ENCODE measurements at regions not wholly inside any gene's neighbourhood (a gene's known extent, or its start where the extent isn't known, plus 50 kb on each side); places are given as distances from the start of the nearest gene placed in this dataset.

DNA sequence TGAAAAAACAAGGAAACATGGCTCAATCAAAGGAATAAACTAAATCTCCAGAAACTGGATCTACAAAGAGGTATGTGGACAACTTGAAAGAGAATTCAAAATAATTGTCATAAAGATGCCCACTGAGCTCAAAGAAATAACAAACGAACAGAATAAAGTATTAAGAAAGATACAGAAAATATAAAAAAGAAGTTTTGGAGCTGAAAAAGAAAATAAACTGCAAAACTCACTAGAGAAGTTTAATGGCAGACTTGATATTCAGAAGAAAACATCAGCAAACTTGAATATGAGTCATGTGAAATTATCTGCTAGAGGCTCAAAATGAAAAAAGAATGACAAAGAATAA, 208.1 kb upstream of the SAMSN1 start:
- TF ChIP-seq RAD21 (IDR thresholded peaks at IDR 0.05; ENCODE audit: low read length) (no peak), CTCF (IDR thresholded peaks at IDR 0.05) (no peak)
- TF ChIP-seq, protein P1, sequence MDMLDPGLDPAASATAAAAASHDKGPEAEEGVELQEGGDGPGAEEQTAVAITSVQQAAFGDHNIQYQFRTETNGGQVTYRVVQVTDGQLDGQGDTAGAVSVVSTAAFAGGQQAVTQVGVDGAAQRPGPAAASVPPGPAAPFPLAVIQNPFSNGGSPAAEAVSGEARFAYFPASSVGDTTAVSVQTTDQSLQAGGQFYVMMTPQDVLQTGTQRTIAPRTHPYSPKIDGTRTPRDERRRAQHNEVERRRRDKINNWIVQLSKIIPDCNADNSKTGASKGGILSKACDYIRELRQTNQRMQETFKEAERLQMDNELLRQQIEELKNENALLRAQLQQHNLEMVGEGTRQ (IDR thresholded peaks at IDR 0.05; ENCODE audit: borderline replicate concordance, low read depth, low read length) = no peak

Measured in SK-N-SH (cell line).